Trophoblast cell (in vitro differentiated cells and primary cell): ENCODE measurements at regions not wholly inside any gene's neighbourhood (a gene's known extent, or its start where the extent isn't known, plus 50 kb on each side); places are given as distances from the start of the nearest gene placed in this dataset.

Experiments
- DNase-seq, 2 donors: peaks; one replicate each; pipeline ENCODE4 v3.0.0-alpha.2; 2016
- H2AFZ ChIP-seq: 2 replicates; pipeline ENCODE4 v1.6.1; 2013; ENCODE audit warnings: low read length, moderate library complexity, mild to moderate bottlenecking; ENCODE audit not compliant: insufficient read depth, poor library complexity
- H2AK5ac ChIP-seq: 2 replicates; pipeline ENCODE4 v1.6.1; 2013; ENCODE audit warnings: mild to moderate bottlenecking, low read length
- H2BK120ac ChIP-seq: 2 replicates; pipeline ENCODE4 v1.6.1; 2013; ENCODE audit warnings: low read length, mild to moderate bottlenecking, moderate library complexity; ENCODE audit not compliant: insufficient read depth, poor library complexity
- H2BK12ac ChIP-seq: 2 replicates; pipeline ENCODE4 v1.6.1; 2013; ENCODE audit warnings: mild to moderate bottlenecking, low read length, moderate library complexity
- H2BK5ac ChIP-seq: 2 replicates; pipeline ENCODE4 v1.6.1; 2013; ENCODE audit warnings: low read length, low read depth, moderate library complexity, mild to moderate bottlenecking; ENCODE audit not compliant: poor library complexity
- H3K14ac ChIP-seq: 2 replicates; pipeline ENCODE4 v1.6.1; 2013; ENCODE audit warnings: mild to moderate bottlenecking, low read length
- H3K18ac ChIP-seq: 2 replicates; pipeline ENCODE4 v1.6.1; 2013; ENCODE audit warnings: mild to moderate bottlenecking, low read length
- H3K23ac ChIP-seq: 2 replicates; pipeline ENCODE4 v1.6.1; 2013; ENCODE audit warnings: low read length
- H3K27ac ChIP-seq: 2 replicates; pipeline ENCODE4 v1.5.1; 2013; ENCODE audit warnings: low read depth, mild to moderate bottlenecking, inconsistent platforms, low read length, moderate library complexity
- H3K27me3 ChIP-seq: 2 replicates; pipeline ENCODE4 v1.6.1; 2013; ENCODE audit warnings: inconsistent platforms, mild to moderate bottlenecking, low read length, moderate library complexity; ENCODE audit not compliant: insufficient read depth
- H3K36me3 ChIP-seq, 2 experiments: 1 replicate in 1 of 2; 2 replicates in 1 of 2; pipeline ENCODE4 v1.6.1; 2013; ENCODE audit warnings: low read length in 2 of 2, mild to moderate bottlenecking in 2 of 2, moderate library complexity in 1 of 2; ENCODE audit not compliant: insufficient read depth in 2 of 2, control insufficient read depth in 1 of 2
- H3K4ac ChIP-seq: 2 replicates; pipeline ENCODE4 v1.6.1; 2013; ENCODE audit warnings: low read depth, mild to moderate bottlenecking, low read length, moderate library complexity
- H3K4me1 ChIP-seq, 2 experiments: 1 replicate in 1 of 2; 2 replicates in 1 of 2; pipeline ENCODE4 v1.6.1; 2013; ENCODE audit warnings: low read length in 2 of 2, mild to moderate bottlenecking in 2 of 2, moderate library complexity in 1 of 2; ENCODE audit not compliant: insufficient read depth in 2 of 2, control insufficient read depth in 1 of 2
- H3K4me2 ChIP-seq: 2 replicates; pipeline ENCODE4 v1.6.1; 2013; ENCODE audit warnings: inconsistent platforms, mild to moderate bottlenecking, low read length, moderate library complexity
- H3K4me3 ChIP-seq: 2 replicates; pipeline ENCODE4 v1.5.1; 2013; ENCODE audit warnings: mild to moderate bottlenecking, low read depth, low read length, inconsistent platforms
- H3K79me1 ChIP-seq: one replicate; pipeline ENCODE4 v1.6.1; 2013; ENCODE audit warnings: low read length
- H3K79me2 ChIP-seq: 2 replicates; pipeline ENCODE4 v1.6.1; 2013; ENCODE audit warnings: low read length, mild to moderate bottlenecking; ENCODE audit not compliant: control insufficient read depth, insufficient read depth, poor library complexity
- H3K9ac ChIP-seq: 2 replicates; pipeline ENCODE4 v1.6.1; 2013; ENCODE audit warnings: mild to moderate bottlenecking, low read length
- H3K9me3 ChIP-seq: 2 replicates; pipeline ENCODE4 v1.6.1; 2013; ENCODE audit warnings: low read depth, mild to moderate bottlenecking, control low read depth, inconsistent platforms, low read length; ENCODE audit not compliant: insufficient read depth
- H4K12ac ChIP-seq: 2 replicates; pipeline ENCODE4 v1.6.1; 2013; ENCODE audit warnings: low read depth, mild to moderate bottlenecking, low read length, moderate library complexity
- H4K8ac ChIP-seq: 2 replicates; pipeline ENCODE4 v1.6.1; 2013; ENCODE audit warnings: low read depth, mild to moderate bottlenecking, low read length, moderate library complexity
- H4K91ac ChIP-seq: one replicate; pipeline ENCODE4 v1.6.1; 2013; ENCODE audit warnings: low read depth, mild to moderate bottlenecking, low read length, moderate library complexity
- WGBS: extraction: QIAGEN DNeasy Blood & Tissue Kit; methylation state at CpG from one replicate; pipeline ENCODE4 v1.1.7; 2013; ENCODE audit warnings: missing lambda C conversion rate; ENCODE audit not compliant: insufficient read length, insufficient coverage; ENCODE audit errors: extremely low coverage; 5-methylcytosine and 5-hydroxymethylcytosine counted together

GRCh38 chr19:24029941-24030636, 56.9 kb upstream of the ZNF254 start:
- Histone ChIP-seq H3K36me3 (peaks cover 0 to 2% of the 10 kb centered on the region in 2 experiments), H4K91ac (no peak overlapping the region), H2AFZ (no peak overlapping the region), H3K14ac (no peak overlapping the region), H2AK5ac (no peak overlapping the region), H3K4me3 (no peak overlapping the region), H3K23ac (no peak overlapping the region), H3K9ac (no peak overlapping the region), H3K79me2 (peaks cover 13% of the 10 kb centered on the region), H3K27ac (no peak overlapping the region), H3K27me3 (no peaks in the 10 kb centered on the region), H2BK12ac (no peak overlapping the region), H3K4me2 (no peak overlapping the region), H2BK5ac (no peak overlapping the region), H4K12ac (no peak overlapping the region), H4K8ac (no peak overlapping the region), H3K4ac (no peak overlapping the region), H3K79me1 (peaks cover 7% of the 10 kb centered on the region), H3K18ac (no peak overlapping the region), H3K4me1 (peaks cover 4 to 5% of the 10 kb centered on the region in 2 experiments), H2BK120ac (no peak overlapping the region), H3K9me3 (no peaks in the 10 kb centered on the region)
- WGBS, result no CpG with 5 or more reads among the region's 8 CpGs
- DNase-seq, result no peak

GRCh38 chr19:24032651-24033050, 54.3 kb upstream of the ZNF254 start:
- H3K23ac ChIP-seq, result no peak overlapping the region
- no peak overlapping the region for H4K91ac ChIP-seq
- H4K12ac ChIP-seq, result peak overlapping the region; percentile 73
- H3K79me2 ChIP-seq, result peaks cover 20% of the 10 kb centered on the region
- peak overlapping the region; percentile 72 for H4K8ac ChIP-seq
- H3K79me1 ChIP-seq, result peaks cover 7% of the 10 kb centered on the region
- H2BK120ac ChIP-seq, result no peak overlapping the region
- no peaks in the 10 kb centered on the region for H3K9me3 ChIP-seq
- H2AK5ac ChIP-seq, result no peak overlapping the region
- no peaks in the 10 kb centered on the region for H3K27me3 ChIP-seq
- peaks cover 3 to 6% of the 10 kb centered on the region in 2 experiments for H3K36me3 ChIP-seq
- H3K18ac ChIP-seq, result no peak overlapping the region
- H3K4me3 ChIP-seq, result no peak overlapping the region
- H3K4ac ChIP-seq, result no peak overlapping the region
- WGBS, result no CpG with 5 or more reads among the region's 15 CpGs
- H2BK5ac ChIP-seq, result no peak overlapping the region
- H3K4me2 ChIP-seq, result no peak overlapping the region
- no peak overlapping the region for H3K14ac ChIP-seq
- H3K27ac ChIP-seq, result no peak overlapping the region
- H2AFZ ChIP-seq, result no peak overlapping the region
- no peak for DNase-seq
- H3K4me1 ChIP-seq, result peaks cover 8 to 10% of the 10 kb centered on the region in 2 experiments
- H3K9ac ChIP-seq, result no peak overlapping the region
- H2BK12ac ChIP-seq, result no peak overlapping the region

- H3K23ac ChIP-seq, result no peak overlapping the region
- peak; percentile 88 to 89 for DNase-seq
- H3K79me1 ChIP-seq, result peaks cover 7% of the 10 kb centered on the region
- peak overlapping the region; percentile 70 for H2BK12ac ChIP-seq
- peak overlapping the region; percentile 89 for H4K91ac ChIP-seq
- peak overlapping the region; percentile 84 for H3K4me3 ChIP-seq
- peak overlapping the region; percentile 98 for H3K14ac ChIP-seq
- peak overlapping the region; percentile 91 for H3K4me2 ChIP-seq
- no CpG with 5 or more reads among the region's 41 CpGs for WGBS
- H3K36me3 ChIP-seq, result peaks cover 4 to 8% of the 10 kb centered on the region in 2 experiments
- no peak overlapping the region for H2AK5ac ChIP-seq
- peak overlapping the region; percentile 94 for H2BK5ac ChIP-seq
- H3K9ac ChIP-seq, result peak overlapping the region; percentile 90
- H3K4me1 ChIP-seq, result peaks cover 8 to 10% of the 10 kb centered on the region in 2 experiments
- no peaks in the 10 kb centered on the region for H3K9me3 ChIP-seq
- peak overlapping the region; percentile 98 for H4K8ac ChIP-seq
- H3K27me3 ChIP-seq, result no peaks in the 10 kb centered on the region
- H2BK120ac ChIP-seq, result peak overlapping the region; percentile 96
- peak overlapping the region; percentile 53 for H3K4ac ChIP-seq
- H2AFZ ChIP-seq, result peak overlapping the region; percentile 98
- peak overlapping the region; percentile 97 for H3K18ac ChIP-seq
- peaks cover 20% of the 10 kb centered on the region for H3K79me2 ChIP-seq
- H3K27ac ChIP-seq, result peak overlapping the region; percentile 80
- peak overlapping the region; percentile 99 for H4K12ac ChIP-seq
Observed at GRCh38 chr19:24033301-24033962, 53.6 kb upstream of the ZNF254 start.

GRCh38 chr19:24033963-24034342, 53.0 kb upstream of the ZNF254 start:
- Histone ChIP-seq H2AK5ac (no peak overlapping the region), H3K18ac (peak overlapping the region; percentile 97), H3K36me3 (peaks cover 4 to 10% of the 10 kb centered on the region in 2 experiments), H3K4me2 (peak overlapping the region; percentile 91), H2BK12ac (no peak overlapping the region), H3K4me3 (peak overlapping the region; percentile 84), H3K23ac (no peak overlapping the region), H3K79me1 (peaks cover 7% of the 10 kb centered on the region), H4K12ac (peak overlapping the region; percentile 99), H4K91ac (peak overlapping the region; percentile 89), H3K9ac (peak overlapping the region; percentile 90), H3K79me2 (peaks cover 20% of the 10 kb centered on the region), H2BK5ac (peak overlapping the region; percentile 94), H3K27me3 (no peaks in the 10 kb centered on the region), H3K4ac (peak overlapping the region; percentile 53), H3K27ac (peak overlapping the region; percentile 80), H3K4me1 (peaks cover 8 to 10% of the 10 kb centered on the region in 2 experiments), H3K9me3 (no peaks in the 10 kb centered on the region), H4K8ac (peak overlapping the region; percentile 98), H3K14ac (peak overlapping the region; percentile 98), H2BK120ac (peak overlapping the region; percentile 96), H2AFZ (peak overlapping the region; percentile 98)
- DNase-seq, result peak; percentile 83 to 87
- no CpG with 5 or more reads among the region's 15 CpGs for WGBS
